HEK293 (cell line): ENCODE measurements at regions not wholly inside any gene's neighbourhood (a gene's known extent, or its start where the extent isn't known, plus 50 kb on each side); places are given as distances from the start of the nearest gene placed in this dataset.

Experiments used
- CTCF ChIA-PET: fragments of 350-600 bp; formaldehyde crosslinking; extraction: SDS; loops from one replicate; lab custom pipeline; 2021; ENCODE audit warnings: antibody characterized with exemption; lab: Yijun Ruan, JAX
- POLR2A ChIA-PET: fragments of 300-600 bp; formaldehyde crosslinking; extraction: SDS; loops from one replicate; lab custom pipeline; 2020; ENCODE audit warnings: antibody characterized with exemption, inconsistent platforms; lab: Yijun Ruan, JAX
- H3K27ac ChIP-seq: fragments of 200-500 bp; sonication (Bioruptor generic); 2 replicates; pipeline ENCODE4 v1.5.1; 2014; ENCODE audit warnings: low read depth, low read length, control low read depth, inconsistent platforms; ENCODE audit errors: extremely low read depth
- H3K36me3 ChIP-seq, 2 experiments: fragments of 200-500 bp in 1 of 2; sonication (Bioruptor generic) in 1 of 2; 1 replicate in 1 of 2; 2 replicates in 1 of 2; pipeline ENCODE4 v1.5.1; 2014 to 2017; ENCODE audit warnings: inconsistent platforms in 2 of 2, low read length in 2 of 2; ENCODE audit not compliant: control insufficient read depth in 2 of 2, insufficient read depth in 1 of 2
- H3K4me1 ChIP-seq: fragments of 200-500 bp; sonication (Bioruptor generic); 2 replicates; pipeline ENCODE4 v1.5.1; 2014; ENCODE audit warnings: mild to moderate bottlenecking, low read length, inconsistent platforms; ENCODE audit not compliant: control insufficient read depth, insufficient read depth
- H3K4me3 ChIP-seq: 2 replicates; pipeline ENCODE4 v1.5.1; 2011; ENCODE audit warnings: low read depth, mild to moderate bottlenecking, control low read depth, low read length, moderate library complexity
- H3K9me3 ChIP-seq: fragments of 200-500 bp; sonication (Bioruptor generic); 2 replicates; pipeline ENCODE4 v1.5.1; 2014; ENCODE audit warnings: low read depth, low read length, inconsistent platforms; ENCODE audit not compliant: control insufficient read depth, insufficient read depth
- ATF2 ChIP-seq: fragments of 450-650 bp; formaldehyde crosslinking; IDR thresholded peaks from 2 replicates; pipeline ENCODE4 v1.5.1; 2016; ENCODE audit warnings: missing biosample characterization, missing genetic modification characterization, low read depth
- BCL11B ChIP-seq: fragments of 450-650 bp; formaldehyde crosslinking; IDR thresholded peaks from 2 replicates; pipeline ENCODE4 v1.5.1; 2016; ENCODE audit warnings: low read depth, missing biosample characterization, missing genetic modification characterization
- ELK4 ChIP-seq: IDR thresholded peaks from 2 replicates; pipeline ENCODE4 v1.6.1; 2011; ENCODE audit warnings: mild to moderate bottlenecking, low read depth, low read length, borderline replicate concordance
- GLI2 ChIP-seq: fragments of 450-650 bp; formaldehyde crosslinking; IDR thresholded peaks from 2 replicates; pipeline ENCODE4; 2017; ENCODE audit warnings: missing biosample characterization, missing genetic modification characterization, low read depth, borderline replicate concordance
- GLIS2 ChIP-seq: fragments of 450-650 bp; formaldehyde crosslinking; IDR thresholded peaks from 2 replicates; pipeline ENCODE4 v1.5.1; 2016; ENCODE audit warnings: missing biosample characterization, missing genetic modification characterization
- KLF1 ChIP-seq: fragments of 450-650 bp; formaldehyde crosslinking; IDR thresholded peaks from 2 replicates; pipeline ENCODE4 v1.5.1; 2016; ENCODE audit warnings: missing biosample characterization, missing genetic modification characterization
- MEIS1 ChIP-seq: sonication (generic); formaldehyde crosslinking; IDR thresholded peaks from 2 replicates; pipeline ENCODE4 v1.8.1; 2022; ENCODE audit warnings: missing genetic modification reagents, mild to moderate bottlenecking, borderline replicate concordance
- OVOL3 ChIP-seq: fragments of 450-650 bp; formaldehyde crosslinking; IDR thresholded peaks from 2 replicates; pipeline ENCODE4 v1.5.1; 2016; ENCODE audit warnings: missing biosample characterization, missing genetic modification characterization
- PRDM6 ChIP-seq: fragments of 450-650 bp; formaldehyde crosslinking; IDR thresholded peaks from 2 replicates; pipeline ENCODE4 v1.5.1; 2017; ENCODE audit warnings: missing biosample characterization, missing genetic modification characterization
- RBAK ChIP-seq: fragments of 450-650 bp; formaldehyde crosslinking; IDR thresholded peaks from 2 replicates; pipeline ENCODE4 v1.5.1; 2016; ENCODE audit warnings: missing biosample characterization, missing genetic modification characterization
- REPIN1 ChIP-seq: fragments of 450-650 bp; formaldehyde crosslinking; IDR thresholded peaks from 2 replicates; pipeline ENCODE4 v1.5.1; 2017; ENCODE audit warnings: missing biosample characterization, missing genetic modification characterization, low read depth
- SP7 ChIP-seq: fragments of 450-650 bp; formaldehyde crosslinking; IDR thresholded peaks from 2 replicates; pipeline ENCODE4 v1.5.1; 2016; ENCODE audit warnings: missing biosample characterization, missing genetic modification characterization
- YY1 ChIP-seq: fragments of 450-650 bp; formaldehyde crosslinking; IDR thresholded peaks from 2 replicates; pipeline ENCODE4 v1.5.1; 2018; ENCODE audit warnings: missing biosample characterization, missing genetic modification characterization
- ZEB2 ChIP-seq: fragments of 450-650 bp; formaldehyde crosslinking; IDR thresholded peaks from 2 replicates; pipeline ENCODE4 v1.5.1; 2016; ENCODE audit warnings: missing biosample characterization, missing genetic modification characterization
- ZFHX2 ChIP-seq: fragments of 450-650 bp; formaldehyde crosslinking; conservative IDR thresholded peaks from 2 replicates; pipeline ENCODE4 v1.5.1; 2016; ENCODE audit warnings: missing biosample characterization, missing genetic modification characterization
- ZNF132 ChIP-seq: fragments of 450-650 bp; formaldehyde crosslinking; IDR thresholded peaks from 2 replicates; pipeline ENCODE4 v1.5.1; 2017; ENCODE audit warnings: missing biosample characterization, missing genetic modification characterization, borderline replicate concordance
- ZNF155 ChIP-seq: fragments of 450-650 bp; formaldehyde crosslinking; IDR thresholded peaks from 2 replicates; pipeline ENCODE4 v1.5.1; 2016; ENCODE audit warnings: missing biosample characterization, missing genetic modification characterization
- ZNF19 ChIP-seq: fragments of 450-650 bp; formaldehyde crosslinking; IDR thresholded peaks from 2 replicates; pipeline ENCODE4; 2016; ENCODE audit warnings: missing biosample characterization, missing genetic modification characterization, low read depth
- ZNF211 ChIP-seq: fragments of 450-650 bp; formaldehyde crosslinking; IDR thresholded peaks from 2 replicates; pipeline ENCODE4 v1.5.1; 2016; ENCODE audit warnings: low read depth, missing biosample characterization, missing genetic modification characterization
- ZNF324 ChIP-seq: fragments of 450-650 bp; formaldehyde crosslinking; IDR thresholded peaks from 2 replicates; pipeline ENCODE4 v1.5.1; 2016; ENCODE audit warnings: missing biosample characterization, missing genetic modification characterization
- ZNF394 ChIP-seq: fragments of 450-650 bp; formaldehyde crosslinking; IDR thresholded peaks from 2 replicates; pipeline ENCODE4 v1.5.1; 2016; ENCODE audit warnings: missing biosample characterization, missing genetic modification characterization, mild to moderate bottlenecking, moderate library complexity, borderline replicate concordance
- ZNF426 ChIP-seq: fragments of 450-650 bp; formaldehyde crosslinking; IDR thresholded peaks from 2 replicates; pipeline ENCODE4 v1.5.1; 2017; ENCODE audit warnings: missing biosample characterization, missing genetic modification characterization, mild to moderate bottlenecking, inconsistent platforms, moderate library complexity
- ZNF433 ChIP-seq: fragments of 450-650 bp; formaldehyde crosslinking; IDR thresholded peaks from 2 replicates; pipeline ENCODE4 v1.5.1; 2016; ENCODE audit warnings: missing biosample characterization, missing genetic modification characterization, low read depth
- ZNF473 ChIP-seq: fragments of 450-650 bp; formaldehyde crosslinking; IDR thresholded peaks from 2 replicates; pipeline ENCODE4 v1.5.1; 2017; ENCODE audit warnings: missing biosample characterization, missing genetic modification characterization
- ZNF514 ChIP-seq: fragments of 450-650 bp; formaldehyde crosslinking; IDR thresholded peaks from 2 replicates; pipeline ENCODE4 v1.5.1; 2016; ENCODE audit warnings: missing biosample characterization, missing genetic modification characterization
- ZNF549 ChIP-seq: fragments of 450-650 bp; IDR thresholded peaks from 2 replicates; pipeline ENCODE4 v1.5.1; 2018; ENCODE audit warnings: missing biosample characterization, missing genetic modification characterization, mild to moderate bottlenecking, inconsistent platforms, moderate library complexity
- ZNF555 ChIP-seq: fragments of 450-650 bp; formaldehyde crosslinking; conservative IDR thresholded peaks from 2 replicates; pipeline ENCODE4 v1.5.1; 2017; ENCODE audit warnings: missing biosample characterization, mild to moderate bottlenecking, missing genetic modification characterization, inconsistent platforms
- ZNF629 ChIP-seq: fragments of 450-650 bp; formaldehyde crosslinking; IDR thresholded peaks from 2 replicates; pipeline ENCODE4 v1.5.1; 2017; ENCODE audit warnings: missing biosample characterization, missing genetic modification characterization
- ZNF654 ChIP-seq: fragments of 450-650 bp; formaldehyde crosslinking; IDR thresholded peaks from 2 replicates; pipeline ENCODE4 v1.5.1; 2016; ENCODE audit warnings: low read depth, missing biosample characterization, missing genetic modification characterization
- ZNF777 ChIP-seq: fragments of 450-650 bp; formaldehyde crosslinking; IDR thresholded peaks from 2 replicates; pipeline ENCODE4 v1.5.1; 2017; ENCODE audit warnings: missing biosample characterization, missing genetic modification characterization, borderline replicate concordance
- ZNF791 ChIP-seq: fragments of 450-650 bp; formaldehyde crosslinking; IDR thresholded peaks from 2 replicates; pipeline ENCODE4 v1.5.1; 2016; ENCODE audit warnings: missing biosample characterization, missing genetic modification characterization
- ZNF792 ChIP-seq: fragments of 450-650 bp; formaldehyde crosslinking; IDR thresholded peaks from 2 replicates; pipeline ENCODE4 v1.5.1; 2016; ENCODE audit warnings: missing biosample characterization, missing genetic modification characterization
- ZNF837 ChIP-seq: fragments of 450-650 bp; formaldehyde crosslinking; IDR thresholded peaks from 2 replicates; pipeline ENCODE4 v1.5.1; 2016; ENCODE audit warnings: missing biosample characterization, missing genetic modification characterization

DNA sequence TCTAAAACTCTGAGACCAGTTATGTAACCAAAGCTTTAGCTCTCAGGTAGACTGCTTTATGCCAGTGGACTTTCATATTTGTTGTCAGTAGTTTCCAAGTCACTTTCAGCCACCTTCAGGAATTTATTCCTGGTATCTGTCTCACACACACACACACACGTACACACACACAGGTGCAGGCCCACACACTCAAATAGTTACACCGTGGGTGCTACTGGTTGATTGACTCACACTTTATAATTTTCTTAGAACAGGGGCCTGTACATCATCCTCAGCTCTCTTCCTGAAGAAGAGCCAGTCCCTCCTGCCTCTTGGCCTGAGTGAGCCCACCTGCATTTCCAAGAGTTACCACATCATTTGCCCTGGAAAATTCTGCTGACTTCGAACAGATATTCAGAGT, 555.2 kb downstream of the SOX6 start:
- POLR2A ChIA-PET, result interaction anchor here (0.6 kb wide), 1 partner anchor 42 kb away, joined by 4 read pairs; no protein-coding TSS in a partner anchor
- H3K4me1 ChIP-seq, result no peaks in the 10 kb centered on the region
- H3K9me3 ChIP-seq, result no peaks in the 10 kb centered on the region
- H3K4me3 ChIP-seq, result no peak overlapping the region
- no peaks in the 10 kb centered on the region for H3K36me3 ChIP-seq
- CTCF ChIA-PET, result interaction anchor here (0.6 kb wide), 1 partner anchor 29 kb away, joined by 3 read pairs; no protein-coding TSS in a partner anchor
- no peak overlapping the region for H3K27ac ChIP-seq
- TF ChIP-seq ZNF211 (no peak), ZFHX2 (0 out of 2 replicates have a peak, but pooled peaks have one; percentile 8), REPIN1 (tag by site-specific recombination) (no peak), ZNF132 (no peak)

- ChIA-PET CTCF (no interaction called here), POLR2A (interaction anchor here (0.6 kb wide), 1 partner anchor 294 kb away, joined by 3 read pairs; no protein-coding TSS in a partner anchor)
- Histone ChIP-seq H3K9me3 (no peaks in the 10 kb centered on the region), H3K27ac (no peak overlapping the region), H3K4me1 (no peaks in the 10 kb centered on the region), H3K36me3 (no peaks in the 10 kb centered on the region), H3K4me3 (no peak overlapping the region)
- no peak for TF ChIP-seq ZNF324
- TF ChIP-seq MEIS1 (CRISPR knock-in tag), result no peak
- no peak for TF ChIP-seq ZNF19
- no peak for TF ChIP-seq ZNF132
- TF ChIP-seq ZNF155 (tag by site-specific recombination), result no peak
- TF ChIP-seq GLI2, result no peak
- no peak for TF ChIP-seq ATF2 (tag by site-specific recombination)
- TF ChIP-seq KLF1, result no peak
- TF ChIP-seq ZEB2 (tag by site-specific recombination), result no peak
- TF ChIP-seq BCL11B (tag by site-specific recombination), result no peak
- TF ChIP-seq ZNF473 (tag by site-specific recombination), result no peak
- no peak for TF ChIP-seq ZNF433 (tag by site-specific recombination)
- TF ChIP-seq ZNF654, result no peak
- TF ChIP-seq ZNF555 (tag by site-specific recombination), result no peak
- no peak for TF ChIP-seq ZNF629 (tag by site-specific recombination)
- no peak for TF ChIP-seq ZNF791
- no peak for TF ChIP-seq ZNF837
These were observed 554.7 kb downstream of the SOX6 start for GRCh38 chr11:15801616-15802015.

- ChIA-PET POLR2A (no interaction called here), CTCF (no interaction called here)
- no peak for TF ChIP-seq ZNF792 (tag by site-specific recombination)
- TF ChIP-seq KLF1, result 0 out of 2 replicates have a peak, but pooled peaks have one; percentile 36
- TF ChIP-seq ZNF514 (tag by site-specific recombination), result no peak
- TF ChIP-seq YY1, result no peak
- no peak for TF ChIP-seq ZNF394 (tag by site-specific recombination)
- no peak for TF ChIP-seq ZNF777 (tag by site-specific recombination)
- 0 out of 2 replicates have a peak, but pooled peaks have one; percentile 26 for TF ChIP-seq SP7
- no peak for TF ChIP-seq OVOL3 (tag by site-specific recombination)
- TF ChIP-seq RBAK (tag by site-specific recombination), result no peak
- no peak for TF ChIP-seq ZNF426 (tag by site-specific recombination)
- TF ChIP-seq ZNF549 (tag by site-specific recombination), result 0 out of 2 replicates have a peak, but pooled peaks have one; percentile 35
- no peak for TF ChIP-seq PRDM6 (tag by site-specific recombination)
- no peak for TF ChIP-seq GLIS2 (tag by site-specific recombination)
- no peak for TF ChIP-seq ELK4
- no peak overlapping the region for H3K4me3 ChIP-seq
- no peaks in the 10 kb centered on the region for H3K9me3 ChIP-seq
- H3K4me1 ChIP-seq, result no peaks in the 10 kb centered on the region
- no peak overlapping the region for H3K27ac ChIP-seq
- H3K36me3 ChIP-seq, result no peaks in the 10 kb centered on the region
These were observed 550.6 kb downstream of the SOX6 start for GRCh38 chr11:15805726-15806125.
